Fibroblast of the aortic adventitia (primary cell): ENCODE measurements at regions not wholly inside any gene's neighbourhood (a gene's known extent, or its start where the extent isn't known, plus 50 kb on each side); places are given as distances from the start of the nearest gene placed in this dataset.

ENCODE experiments used
- DNase-seq: peaks from one replicate; pipeline ENCODE4 v3.0.0-alpha.2; 2010; ENCODE audit warnings: low read depth
- H3K4me3 ChIP-seq: 2 replicates; pipeline ENCODE4 v1.5.1; 2011; ENCODE audit warnings: low read depth, mild to moderate bottlenecking, control low read depth, low read length, moderate library complexity
- TF ChIP-seq, protein P1 (sequence below): IDR thresholded peaks from 2 replicates; pipeline ENCODE4 v1.5.1; 2011; ENCODE audit warnings: mild to moderate bottlenecking, low read length, control low read depth, inconsistent platforms; ENCODE audit not compliant: insufficient read depth

DNA sequence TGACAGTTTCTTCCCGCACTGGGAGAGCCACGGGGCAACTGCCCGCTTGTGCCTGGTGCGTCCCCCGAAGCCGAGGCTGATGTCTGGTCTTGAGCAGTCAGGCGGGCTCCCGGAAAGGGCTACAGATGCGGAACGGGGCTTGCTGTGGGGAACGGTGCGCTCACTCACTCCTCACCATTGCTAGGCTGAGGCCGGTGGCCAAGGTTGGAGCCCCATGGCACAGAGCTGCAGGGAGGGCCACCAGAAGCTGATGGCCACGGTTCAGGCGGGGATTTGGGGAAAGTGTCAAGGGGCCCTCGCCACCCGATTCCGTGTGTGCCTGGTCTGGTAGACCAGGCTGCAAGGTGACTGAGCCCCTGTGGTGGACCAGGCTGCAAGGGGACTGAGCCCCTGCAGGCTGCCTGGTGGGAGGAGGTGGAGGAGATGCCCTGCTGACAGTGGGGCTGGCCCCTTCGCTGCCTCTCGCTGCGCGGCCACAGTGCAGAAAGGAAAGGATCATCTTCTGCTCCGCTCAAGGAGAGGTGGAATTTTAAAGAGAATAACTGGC is 1315.8 kb downstream of the BRD1 start:
- TF ChIP-seq, protein P1, sequence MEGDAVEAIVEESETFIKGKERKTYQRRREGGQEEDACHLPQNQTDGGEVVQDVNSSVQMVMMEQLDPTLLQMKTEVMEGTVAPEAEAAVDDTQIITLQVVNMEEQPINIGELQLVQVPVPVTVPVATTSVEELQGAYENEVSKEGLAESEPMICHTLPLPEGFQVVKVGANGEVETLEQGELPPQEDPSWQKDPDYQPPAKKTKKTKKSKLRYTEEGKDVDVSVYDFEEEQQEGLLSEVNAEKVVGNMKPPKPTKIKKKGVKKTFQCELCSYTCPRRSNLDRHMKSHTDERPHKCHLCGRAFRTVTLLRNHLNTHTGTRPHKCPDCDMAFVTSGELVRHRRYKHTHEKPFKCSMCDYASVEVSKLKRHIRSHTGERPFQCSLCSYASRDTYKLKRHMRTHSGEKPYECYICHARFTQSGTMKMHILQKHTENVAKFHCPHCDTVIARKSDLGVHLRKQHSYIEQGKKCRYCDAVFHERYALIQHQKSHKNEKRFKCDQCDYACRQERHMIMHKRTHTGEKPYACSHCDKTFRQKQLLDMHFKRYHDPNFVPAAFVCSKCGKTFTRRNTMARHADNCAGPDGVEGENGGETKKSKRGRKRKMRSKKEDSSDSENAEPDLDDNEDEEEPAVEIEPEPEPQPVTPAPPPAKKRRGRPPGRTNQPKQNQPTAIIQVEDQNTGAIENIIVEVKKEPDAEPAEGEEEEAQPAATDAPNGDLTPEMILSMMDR = no peak
- DNase-seq = no peak
- no peak overlapping the region for H3K4me3 ChIP-seq

DNA sequence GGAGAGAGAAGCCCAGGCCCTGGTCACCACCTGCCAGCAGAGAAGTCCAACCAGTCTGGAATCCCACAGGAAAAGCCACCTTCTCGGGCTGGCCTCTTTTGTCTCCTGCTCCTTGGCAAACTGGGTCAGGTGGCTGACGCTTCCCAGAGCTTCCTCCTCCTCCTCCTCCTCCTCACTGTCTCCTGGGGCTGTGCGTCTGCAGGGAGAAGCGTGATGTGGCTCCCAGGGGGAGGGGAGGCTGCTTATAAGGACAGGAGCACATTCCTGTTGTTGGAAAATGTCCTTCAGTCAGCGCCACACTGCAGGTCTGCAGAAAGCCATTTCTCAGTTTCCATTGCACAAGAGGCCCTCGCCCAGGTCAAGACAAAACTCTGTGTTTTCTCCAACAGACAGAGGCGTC is 1316.5 kb downstream of the BRD1 start:
- DNase-seq = no peak
- TF ChIP-seq, protein P1 = no peak
- no peak overlapping the region for H3K4me3 ChIP-seq

DNA sequence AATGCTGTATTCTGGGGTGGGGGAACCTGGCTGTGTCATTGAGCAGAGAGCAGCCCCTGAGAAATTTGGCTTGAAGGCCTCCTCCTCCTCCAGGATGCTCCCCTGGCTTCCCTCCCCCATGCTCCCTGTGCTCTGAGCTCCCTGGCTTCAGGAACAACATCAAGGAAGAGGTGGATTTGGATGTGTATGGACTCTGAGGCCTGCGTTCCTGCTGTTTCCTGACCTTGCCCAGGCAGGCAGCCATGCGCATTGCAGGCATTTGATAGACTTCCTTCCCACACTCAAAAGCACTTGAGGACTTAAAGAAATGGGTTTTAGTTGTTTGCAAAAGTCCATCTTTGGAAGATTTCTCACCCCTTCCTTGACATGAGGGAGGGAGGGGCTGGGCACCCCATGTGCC is 1317.1 kb downstream of the BRD1 start:
- TF ChIP-seq, protein P1 = no peak
- DNase-seq = no peak
- H3K4me3 ChIP-seq = no peak overlapping the region

DNA sequence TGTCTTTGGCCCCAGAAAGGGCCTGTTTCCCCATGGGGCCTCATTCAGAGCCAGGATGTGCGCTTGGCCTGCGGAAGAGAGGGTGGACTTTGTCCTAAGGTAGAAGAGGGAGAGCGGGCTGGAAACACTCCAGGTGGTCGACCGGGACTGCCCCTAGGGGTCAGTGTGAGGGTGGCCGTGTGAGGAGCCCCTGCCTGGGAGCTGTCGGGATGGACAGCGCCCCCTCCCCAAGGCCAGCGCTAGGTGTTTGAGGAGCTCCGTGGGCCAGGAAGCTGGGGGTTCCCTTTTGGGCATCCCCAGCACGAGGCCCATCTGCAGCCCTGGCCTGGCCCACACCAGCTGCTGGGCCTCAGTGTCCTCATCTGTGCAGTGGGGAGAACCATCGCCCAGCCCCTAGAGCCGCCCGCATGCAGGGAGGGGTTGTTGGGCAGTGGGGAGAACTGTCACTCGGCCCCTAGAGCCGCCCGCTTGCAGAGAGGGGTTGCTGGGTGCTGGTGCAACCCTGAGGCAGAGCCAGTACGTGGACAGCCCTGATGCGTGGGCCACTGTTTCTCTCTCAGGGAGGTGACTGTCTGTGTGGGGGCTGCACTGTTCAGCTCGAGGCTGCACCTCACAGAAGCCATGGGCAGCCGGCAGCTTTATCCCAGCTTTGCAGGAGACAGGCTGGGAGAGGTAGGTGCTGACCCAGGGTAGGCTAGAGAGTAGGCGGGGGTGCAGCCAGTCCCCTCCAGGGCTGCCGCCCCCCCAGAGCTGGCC is 1319.9 kb downstream of the BRD1 start:
- DNase-seq = no peak
- TF ChIP-seq, protein P1 = no peak
- no peak overlapping the region for H3K4me3 ChIP-seq

DNA sequence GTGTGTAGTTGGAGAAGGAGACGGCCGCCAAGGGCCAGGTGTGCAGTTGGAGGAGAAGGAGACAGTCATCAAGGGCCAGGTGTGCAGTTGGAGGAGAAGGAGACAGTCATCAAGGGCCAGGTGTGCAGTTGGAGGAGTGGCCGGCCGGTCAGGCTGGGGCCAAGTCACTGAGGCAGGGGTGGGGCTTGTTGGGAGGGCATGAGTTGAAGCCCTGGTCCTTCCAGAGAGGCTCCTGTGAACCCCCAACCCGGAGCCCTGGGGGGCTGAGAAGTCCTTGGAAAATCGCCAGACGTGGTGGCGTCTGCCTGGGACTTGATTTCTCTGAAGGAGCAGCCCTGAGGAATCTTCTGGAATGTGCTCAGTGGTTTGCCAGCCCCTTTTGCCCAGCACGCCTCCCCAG is 1320.5 kb downstream of the BRD1 start:
- TF ChIP-seq, protein P1 = no peak
- H3K4me3 ChIP-seq = no peak overlapping the region

DNA sequence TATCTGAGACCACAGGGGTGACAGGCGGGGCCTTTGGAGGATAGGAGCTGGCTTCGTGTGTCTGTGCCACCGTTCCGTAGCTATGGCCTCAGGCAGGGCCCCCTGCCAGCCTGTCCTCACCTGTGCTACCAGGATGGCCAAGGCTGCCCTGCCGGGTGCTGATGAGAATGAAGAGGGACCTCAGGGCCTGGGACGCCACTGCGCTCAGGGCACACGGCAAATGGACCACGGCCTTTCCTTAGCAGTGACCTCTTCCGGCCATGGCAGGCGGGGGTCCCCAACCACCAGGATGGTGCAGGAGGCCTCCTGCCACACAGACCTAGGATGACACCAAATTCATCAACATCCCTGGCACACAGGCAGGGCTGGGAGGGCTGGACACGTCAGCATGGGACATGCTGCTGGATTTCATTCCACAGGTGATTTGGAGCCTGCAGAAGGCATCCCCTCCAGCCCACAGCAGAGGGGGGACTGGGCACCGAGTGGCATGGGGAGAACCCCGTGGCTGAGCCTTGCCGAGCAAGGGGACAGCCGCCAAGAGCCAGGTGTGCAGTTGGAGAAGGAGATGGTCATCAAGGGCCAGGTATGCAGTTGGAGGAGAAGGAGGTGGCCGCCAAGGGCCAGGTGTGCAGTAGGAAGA is 1321.0 kb downstream of the BRD1 start:
- TF ChIP-seq, protein P1 = no peak
- DNase-seq = no peak
- no peak overlapping the region for H3K4me3 ChIP-seq

More for the DNA sequence above, 1320.5 kb downstream of the BRD1 start:
- no peak for DNase-seq
